Nephron (organoid): ENCODE measurements at regions not wholly inside any gene's neighbourhood (a gene's known extent, or its start where the extent isn't known, plus 50 kb on each side); places are given as distances from the start of the nearest gene placed in this dataset.

ENCODE experiments used
- H3K27ac Mint-ChIP-seq, 3 experiments: 2 replicates each; pipeline ENCODE4 v1.8.0; 2020; ENCODE audit warnings: mixed read lengths in 3 of 3, mild to moderate bottlenecking in 2 of 3, moderate library complexity in 1 of 3
- H3K27me3 Mint-ChIP-seq: 2 replicates; pipeline ENCODE4 v1.8.0; 2021; ENCODE audit warnings: low read depth, mild to moderate bottlenecking, moderate library complexity, mixed read lengths
- H3K36me3 Mint-ChIP-seq: 2 replicates; pipeline ENCODE4 v1.8.0; 2020; ENCODE audit warnings: low read depth, mixed read lengths
- H3K4me1 Mint-ChIP-seq: 2 replicates; pipeline ENCODE4 v1.8.0; 2020; ENCODE audit warnings: mixed read lengths
- H3K4me3 Mint-ChIP-seq, 3 experiments: 2 replicates each; pipeline ENCODE4 v1.8.0; 2020; ENCODE audit warnings: mild to moderate bottlenecking in 3 of 3, mixed read lengths in 3 of 3, moderate library complexity in 2 of 3
- H3K9me3 Mint-ChIP-seq: 2 replicates; pipeline ENCODE4 v1.8.0; 2020; ENCODE audit warnings: mixed read lengths
- TF ChIP-seq, protein P1 (sequence below), 3 experiments: fragments of 200-600 bp; sonication (generic); IDR thresholded peaks; one replicate each; pipeline ENCODE4 v1.5.0; 2021; ENCODE audit warnings: antibody characterized with exemption in 3 of 3; ENCODE audit not compliant: unreplicated experiment in 3 of 3

GRCh38 chr15:94052711-94053110 lies 178.7 kb upstream of the MCTP2 start:
- Mint-ChIP-seq H3K4me1 (no peaks in the 10 kb centered on the region), H3K9me3 (no peaks in the 10 kb centered on the region), H3K27ac (no peak overlapping the region), H3K4me3 (no peak overlapping the region), H3K27me3 (no peaks in the 10 kb centered on the region), H3K36me3 (no peaks in the 10 kb centered on the region)
- TF ChIP-seq, protein P1, sequence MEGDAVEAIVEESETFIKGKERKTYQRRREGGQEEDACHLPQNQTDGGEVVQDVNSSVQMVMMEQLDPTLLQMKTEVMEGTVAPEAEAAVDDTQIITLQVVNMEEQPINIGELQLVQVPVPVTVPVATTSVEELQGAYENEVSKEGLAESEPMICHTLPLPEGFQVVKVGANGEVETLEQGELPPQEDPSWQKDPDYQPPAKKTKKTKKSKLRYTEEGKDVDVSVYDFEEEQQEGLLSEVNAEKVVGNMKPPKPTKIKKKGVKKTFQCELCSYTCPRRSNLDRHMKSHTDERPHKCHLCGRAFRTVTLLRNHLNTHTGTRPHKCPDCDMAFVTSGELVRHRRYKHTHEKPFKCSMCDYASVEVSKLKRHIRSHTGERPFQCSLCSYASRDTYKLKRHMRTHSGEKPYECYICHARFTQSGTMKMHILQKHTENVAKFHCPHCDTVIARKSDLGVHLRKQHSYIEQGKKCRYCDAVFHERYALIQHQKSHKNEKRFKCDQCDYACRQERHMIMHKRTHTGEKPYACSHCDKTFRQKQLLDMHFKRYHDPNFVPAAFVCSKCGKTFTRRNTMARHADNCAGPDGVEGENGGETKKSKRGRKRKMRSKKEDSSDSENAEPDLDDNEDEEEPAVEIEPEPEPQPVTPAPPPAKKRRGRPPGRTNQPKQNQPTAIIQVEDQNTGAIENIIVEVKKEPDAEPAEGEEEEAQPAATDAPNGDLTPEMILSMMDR (IDR thresholded peaks at IDR 0.05; ENCODE audit: unreplicated experiment in 3 of 3), result no peak

- H3K4me1 Mint-ChIP-seq, result no peaks in the 10 kb centered on the region
- H3K27ac Mint-ChIP-seq, result no peak overlapping the region
- no peak overlapping the region for H3K4me3 Mint-ChIP-seq
- H3K27me3 Mint-ChIP-seq, result no peaks in the 10 kb centered on the region
- peaks cover 6% of the 10 kb centered on the region for H3K9me3 Mint-ChIP-seq
- TF ChIP-seq, protein P1 (IDR thresholded peaks at IDR 0.05; ENCODE audit: unreplicated experiment in 3 of 3), result no peak
- no peaks in the 10 kb centered on the region for H3K36me3 Mint-ChIP-seq
Measured at GRCh38 chr15:94047566-94047965, 183.8 kb upstream of the MCTP2 start.

GRCh38 chr15:94042180-94042928 lies 189.0 kb upstream of the MCTP2 start:
- H3K9me3 Mint-ChIP-seq, result peaks cover 16% of the 10 kb centered on the region
- no peaks in the 10 kb centered on the region for H3K4me1 Mint-ChIP-seq
- no peak overlapping the region for H3K27ac Mint-ChIP-seq
- H3K36me3 Mint-ChIP-seq, result no peaks in the 10 kb centered on the region
- H3K4me3 Mint-ChIP-seq, result no peak overlapping the region
- H3K27me3 Mint-ChIP-seq, result no peaks in the 10 kb centered on the region
- TF ChIP-seq, protein P1 (IDR thresholded peaks at IDR 0.05; ENCODE audit: unreplicated experiment in 3 of 3), result no peak

- H3K4me3 Mint-ChIP-seq, result no peak overlapping the region
- no peak overlapping the region for H3K27ac Mint-ChIP-seq
- no peaks in the 10 kb centered on the region for H3K27me3 Mint-ChIP-seq
- H3K4me1 Mint-ChIP-seq, result no peaks in the 10 kb centered on the region
- TF ChIP-seq, protein P1 (IDR thresholded peaks at IDR 0.05; ENCODE audit: unreplicated experiment in 3 of 3), result no peak
- H3K9me3 Mint-ChIP-seq, result peaks cover 16% of the 10 kb centered on the region
- H3K36me3 Mint-ChIP-seq, result no peaks in the 10 kb centered on the region
Measured at GRCh38 chr15:94041746-94042145, 189.6 kb upstream of the MCTP2 start.

DNA sequence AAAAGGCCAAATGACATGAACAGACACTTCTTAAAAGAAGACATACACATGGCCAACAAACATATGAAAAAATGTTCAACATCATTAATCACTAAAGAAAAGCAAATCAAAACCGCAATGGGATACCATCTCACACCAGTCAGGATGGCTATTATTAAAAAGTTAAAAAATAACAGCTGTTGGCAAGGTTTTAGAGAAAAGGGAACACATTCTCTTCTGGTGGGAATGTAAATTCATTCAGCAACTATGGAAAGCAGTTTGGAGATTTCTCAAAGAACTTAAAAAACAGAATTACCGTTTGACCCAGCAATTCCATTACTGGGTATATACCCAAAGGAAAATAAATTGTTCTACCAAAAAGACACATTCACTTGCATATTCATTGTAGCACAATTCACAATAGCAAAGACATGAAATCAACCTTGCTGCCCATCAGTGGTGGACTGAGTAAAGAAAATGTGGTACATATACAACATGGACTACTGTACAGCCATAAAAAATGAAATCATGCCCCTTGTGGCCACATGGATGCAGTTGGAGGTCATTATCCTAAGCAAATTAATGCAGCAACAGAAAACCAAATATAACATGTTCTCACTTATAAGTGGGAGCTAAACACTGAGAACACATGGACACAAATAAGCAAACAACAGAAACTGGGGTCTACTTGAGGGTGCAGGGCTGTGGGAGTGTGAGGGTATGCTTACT lies 190.7 kb upstream of the MCTP2 start:
- Mint-ChIP-seq H3K27ac (no peak overlapping the region), H3K4me3 (no peak overlapping the region), H3K4me1 (no peaks in the 10 kb centered on the region), H3K36me3 (no peaks in the 10 kb centered on the region), H3K9me3 (peaks cover 14% of the 10 kb centered on the region), H3K27me3 (no peaks in the 10 kb centered on the region)
- TF ChIP-seq, protein P1 (IDR thresholded peaks at IDR 0.05; ENCODE audit: unreplicated experiment in 3 of 3), result no peak
